DMS114 treated with DMSO at 0.1 percent for 48 hours (cell line): ENCODE measurements at regions not wholly inside any gene's neighbourhood (a gene's known extent, or its start where the extent isn't known, plus 50 kb on each side); places are given as distances from the start of the nearest gene placed in this dataset.
"Not testable (repeated sequence)": the region's sequence is repeated elsewhere in the genome, so short reads cannot be mapped to it uniquely, and the experiment has no call there.

Source experiments
- DNase-seq: peaks from one replicate; lab custom pipeline; 2025; ENCODE audit not compliant: unreplicated experiment; lab: John Stamatoyannopoulos, UW

- no peak for DNase-seq
Measured at GRCh38 chr7:115574681-115575291, 455.8 kb downstream of the TFEC start.

- no peak for DNase-seq
Measured at GRCh38 chr7:115572111-115572510, 458.5 kb downstream of the TFEC start.

GRCh38 chr7:115561335-115562110, 469.0 kb downstream of the TFEC start:
- no peak for DNase-seq

GRCh38 chr7:115559877-115560276, 470.7 kb downstream of the TFEC start:
- no peak for DNase-seq

- DNase-seq: no peak
Measured at GRCh38 chr7:115558161-115558560, 472.4 kb downstream of the TFEC start.

GRCh38 chr7:115557296-115557695, 473.3 kb downstream of the TFEC start:
- not testable (repeated sequence) for DNase-seq

GRCh38 chr7:115552766-115553165, 477.8 kb downstream of the TFEC start:
- DNase-seq: no peak

GRCh38 chr7:115549910-115550309, 480.7 kb downstream of the TFEC start:
- DNase-seq: no peak

- no peak for DNase-seq
Measured at GRCh38 chr7:115548756-115549155, 481.8 kb downstream of the TFEC start.

GRCh38 chr7:115546790-115547189, 483.8 kb downstream of the TFEC start:
- no peak for DNase-seq

GRCh38 chr7:115533785-115534184, 496.8 kb downstream of the TFEC start:
- DNase-seq: no peak

- no peak for DNase-seq
Measured at GRCh38 chr7:115526278-115526677, 504.3 kb downstream of the TFEC start.

- DNase-seq: no peak
Measured at GRCh38 chr7:115522174-115522573, 508.4 kb downstream of the TFEC start.

GRCh38 chr7:115516341-115516740, 514.2 kb downstream of the TFEC start:
- no peak for DNase-seq

GRCh38 chr7:115511330-115511729, 519.2 kb downstream of the TFEC start:
- DNase-seq: no peak

- DNase-seq: no peak
Measured at GRCh38 chr7:115505136-115505535, 525.4 kb downstream of the TFEC start.

GRCh38 chr7:115499956-115500355, 530.6 kb downstream of the TFEC start:
- DNase-seq: no peak

- no peak for DNase-seq
Measured at GRCh38 chr7:115496006-115496405, 534.6 kb downstream of the TFEC start.

GRCh38 chr7:115494529-115495147, 535.9 kb downstream of the TFEC start:
- no peak for DNase-seq

GRCh38 chr7:115493381-115493780, 537.2 kb downstream of the TFEC start:
- no peak for DNase-seq

- DNase-seq: no peak
Measured at GRCh38 chr7:115491744-115492380, 538.7 kb downstream of the TFEC start.

- DNase-seq: no peak
Measured at GRCh38 chr7:115479448-115479847, 551.1 kb downstream of the TFEC start.
